ENCODE measurements at regions not wholly inside any gene's neighbourhood (a gene's known extent, or its start where the extent isn't known, plus 50 kb on each side); places are given as distances from the start of the nearest gene placed in this dataset.

DNA sequence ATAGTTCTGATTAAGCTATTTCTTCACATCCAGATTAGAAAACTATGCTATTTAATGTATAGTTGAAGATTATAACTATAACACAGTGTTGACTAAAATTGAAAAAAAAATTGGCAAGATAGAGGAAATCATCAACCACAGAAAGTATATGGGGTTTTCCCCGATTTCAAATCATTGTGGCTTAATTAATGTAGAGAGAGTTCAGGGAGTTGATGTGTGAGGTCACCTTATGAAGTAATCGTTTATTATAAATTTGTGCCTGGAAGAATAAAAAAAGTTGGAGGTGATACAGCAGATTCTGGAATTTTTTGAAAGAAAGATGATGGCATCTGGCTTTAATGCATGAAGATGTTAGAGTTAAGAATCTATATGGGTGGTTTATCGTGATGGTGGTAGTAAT, 84.3 kb downstream of the PTGS2 start:
- no peaks in the 10 kb centered on the region for H3K27me3 ChIP-seq (ENCODE audit: control insufficient read depth in 3 of 3, insufficient read depth in 3 of 3, low read length in 3 of 3)
- H3K4me3 ChIP-seq (ENCODE audit: low read depth in 1 of 3, low read length in 3 of 3), result no peak overlapping the region
- WGBS, 3 donors, result 26 to 59% (median 28%) methylated on average over 3 of the region's 3 CpGs
- no peaks in the 10 kb centered on the region for H3K4me1 ChIP-seq (ENCODE audit: control insufficient read depth in 3 of 3, insufficient read depth in 2 of 3, low read depth in 1 of 3, low read length in 2 of 3)
- H3K27ac ChIP-seq (ENCODE audit: low read depth in 1 of 3, low read length in 2 of 3), result no peak overlapping the region
- H3K36me3 ChIP-seq (ENCODE audit: control insufficient read depth in 3 of 3, insufficient read depth in 2 of 3, low read depth in 1 of 3, low read length in 3 of 3), result no peaks in the 10 kb centered on the region
- DNase-seq (no peak), FAIRE-seq (no peak)
- no peaks in the 10 kb centered on the region for H3K9me3 ChIP-seq (ENCODE audit: control insufficient read depth in 2 of 2, insufficient read depth in 1 of 2, low read depth in 1 of 2, low read length in 1 of 2)

DNA sequence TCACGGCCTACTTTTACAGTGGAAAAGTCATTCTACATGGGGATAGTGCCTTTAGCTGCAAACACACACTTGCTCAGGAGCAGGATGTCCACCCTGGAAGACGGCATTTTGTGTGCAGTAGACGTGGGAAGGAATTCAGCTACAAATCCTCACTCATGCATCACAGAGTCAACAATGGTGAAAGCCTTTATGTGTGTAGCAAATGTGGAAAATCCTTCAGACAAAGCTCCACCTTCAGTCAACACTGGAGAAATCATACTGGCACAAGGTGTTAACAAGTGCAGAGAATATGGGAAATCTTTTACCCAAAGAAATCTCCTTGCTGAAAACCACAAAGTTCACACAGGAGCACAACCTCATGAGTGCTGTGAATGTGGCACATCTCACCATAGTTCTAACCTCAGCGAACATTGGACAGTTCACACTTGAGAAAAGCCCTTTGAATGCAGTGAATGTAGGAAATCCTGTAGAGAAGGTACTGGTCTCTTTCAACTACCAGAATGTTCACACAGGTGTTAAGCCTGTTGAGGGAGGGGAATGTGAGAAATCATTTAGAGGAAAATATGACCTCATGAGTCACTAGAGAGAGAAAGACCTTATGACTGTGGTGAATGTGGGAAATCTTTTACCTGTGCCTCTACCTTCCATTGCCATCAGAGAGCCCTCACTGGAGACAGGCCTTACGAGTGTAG, 101.8 kb downstream of the PTGS2 start:
- DNase-seq (no peak), FAIRE-seq (no peak)
- H3K4me3 ChIP-seq (ENCODE audit: low read depth in 1 of 3, low read length in 3 of 3), result no peak overlapping the region
- H3K27ac ChIP-seq (ENCODE audit: low read depth in 1 of 3, low read length in 2 of 3), result no peak overlapping the region
- no peaks in the 10 kb centered on the region for H3K4me1 ChIP-seq (ENCODE audit: control insufficient read depth in 3 of 3, insufficient read depth in 2 of 3, low read depth in 1 of 3, low read length in 2 of 3)
- WGBS, 3 donors, result 61 to 75% (median 69%) methylated on average over 5 of the region's 5 CpGs
- no peaks in the 10 kb centered on the region for H3K36me3 ChIP-seq (ENCODE audit: control insufficient read depth in 3 of 3, insufficient read depth in 2 of 3, low read depth in 1 of 3, low read length in 3 of 3)
- peaks cover 0 to 4% of the 10 kb centered on the region in 2 donors for H3K9me3 ChIP-seq (ENCODE audit: control insufficient read depth in 2 of 2, insufficient read depth in 1 of 2, low read depth in 1 of 2, low read length in 1 of 2)
- no peaks in the 10 kb centered on the region for H3K27me3 ChIP-seq (ENCODE audit: control insufficient read depth in 3 of 3, insufficient read depth in 3 of 3, low read length in 3 of 3)

DNA sequence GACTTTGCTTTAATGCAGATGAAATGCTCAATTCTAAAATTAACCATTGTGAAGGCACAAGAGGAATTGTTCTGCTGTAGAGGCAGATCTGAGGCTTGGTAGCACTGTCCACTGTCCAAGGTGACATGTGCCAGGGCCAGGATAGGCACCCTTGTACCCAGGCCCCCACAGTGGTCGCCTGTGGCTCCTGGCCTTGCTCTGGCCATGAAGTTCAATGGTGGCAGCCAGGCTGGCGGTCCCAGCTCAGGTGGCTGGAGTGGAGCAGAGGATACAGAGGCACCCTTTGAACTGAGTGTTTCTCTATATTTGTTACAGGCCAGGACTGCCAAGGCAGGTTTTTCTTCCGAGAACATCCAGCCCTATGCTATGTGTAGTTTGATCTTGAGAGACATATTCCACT, 102.6 kb downstream of the PTGS2 start:
- 81 to 92% (median 88%) methylated on average over 3 of the region's 3 CpGs for WGBS, 3 donors
- H3K4me1 ChIP-seq (ENCODE audit: control insufficient read depth in 3 of 3, insufficient read depth in 2 of 3, low read depth in 1 of 3, low read length in 2 of 3), result no peaks in the 10 kb centered on the region
- FAIRE-seq, result no peak
- H3K27me3 ChIP-seq (ENCODE audit: control insufficient read depth in 3 of 3, insufficient read depth in 3 of 3, low read length in 3 of 3), result no peaks in the 10 kb centered on the region
- H3K4me3 ChIP-seq (ENCODE audit: low read depth in 1 of 3, low read length in 3 of 3), result no peak overlapping the region
- H3K9me3 ChIP-seq (ENCODE audit: control insufficient read depth in 2 of 2, insufficient read depth in 1 of 2, low read depth in 1 of 2, low read length in 1 of 2), result no peaks in the 10 kb centered on the region
- H3K27ac ChIP-seq (ENCODE audit: low read depth in 1 of 3, low read length in 2 of 3), result no peak overlapping the region
- H3K36me3 ChIP-seq (ENCODE audit: control insufficient read depth in 3 of 3, insufficient read depth in 2 of 3, low read depth in 1 of 3, low read length in 3 of 3), result no peaks in the 10 kb centered on the region
- no peak for DNase-seq

GRCh38 chr1:186577216-186577615, 103.0 kb downstream of the PTGS2 start:
- Histone ChIP-seq H3K36me3 (ENCODE audit: control insufficient read depth in 3 of 3, insufficient read depth in 2 of 3, low read depth in 1 of 3, low read length in 3 of 3) (no peaks in the 10 kb centered on the region), H3K27me3 (ENCODE audit: control insufficient read depth in 3 of 3, insufficient read depth in 3 of 3, low read length in 3 of 3) (no peaks in the 10 kb centered on the region), H3K4me3 (ENCODE audit: low read depth in 1 of 3, low read length in 3 of 3) (no peak overlapping the region), H3K9me3 (ENCODE audit: control insufficient read depth in 2 of 2, insufficient read depth in 1 of 2, low read depth in 1 of 2, low read length in 1 of 2) (no peaks in the 10 kb centered on the region), H3K27ac (ENCODE audit: low read depth in 1 of 3, low read length in 2 of 3) (no peak overlapping the region), H3K4me1 (ENCODE audit: control insufficient read depth in 3 of 3, insufficient read depth in 2 of 3, low read depth in 1 of 3, low read length in 2 of 3) (no peaks in the 10 kb centered on the region)
- DNase-seq (peak in 1 of 2 donors; percentile 36), FAIRE-seq (no peak)
- 16 to 69% (median 43%) methylated on average over 2 of the region's 2 CpGs for WGBS, 3 donors

DNA sequence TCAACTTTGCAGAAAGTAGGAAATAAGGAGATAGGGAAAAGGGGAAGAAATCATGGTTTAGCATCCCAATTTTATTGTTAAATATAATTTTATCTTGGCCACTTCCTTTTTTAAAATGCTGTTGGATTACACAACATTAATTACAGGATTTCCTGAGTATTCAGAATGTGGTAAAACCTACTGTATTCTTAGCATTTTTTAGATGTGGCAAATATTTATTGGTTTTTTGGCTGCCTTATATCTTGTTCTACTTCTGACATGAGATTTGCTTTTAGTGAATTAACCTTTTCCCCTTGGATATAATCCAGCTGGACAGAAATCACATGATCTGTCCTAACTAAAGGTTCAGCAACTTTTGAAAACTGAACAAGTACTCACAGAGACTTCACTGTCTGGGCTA, 104.9 kb downstream of the PTGS2 start:
- no peaks in the 10 kb centered on the region for H3K4me1 ChIP-seq (ENCODE audit: control insufficient read depth in 3 of 3, insufficient read depth in 2 of 3, low read depth in 1 of 3, low read length in 2 of 3)
- no peak for FAIRE-seq
- no peak overlapping the region for H3K27ac ChIP-seq (ENCODE audit: low read depth in 1 of 3, low read length in 2 of 3)
- no peaks in the 10 kb centered on the region for H3K36me3 ChIP-seq (ENCODE audit: control insufficient read depth in 3 of 3, insufficient read depth in 2 of 3, low read depth in 1 of 3, low read length in 3 of 3)
- no peaks in the 10 kb centered on the region for H3K27me3 ChIP-seq (ENCODE audit: control insufficient read depth in 3 of 3, insufficient read depth in 3 of 3, low read length in 3 of 3)
- H3K9me3 ChIP-seq (ENCODE audit: control insufficient read depth in 2 of 2, insufficient read depth in 1 of 2, low read depth in 1 of 2, low read length in 1 of 2), result no peaks in the 10 kb centered on the region
- H3K4me3 ChIP-seq (ENCODE audit: low read depth in 1 of 3, low read length in 3 of 3), result no peak overlapping the region
- DNase-seq, result no peak

DNA sequence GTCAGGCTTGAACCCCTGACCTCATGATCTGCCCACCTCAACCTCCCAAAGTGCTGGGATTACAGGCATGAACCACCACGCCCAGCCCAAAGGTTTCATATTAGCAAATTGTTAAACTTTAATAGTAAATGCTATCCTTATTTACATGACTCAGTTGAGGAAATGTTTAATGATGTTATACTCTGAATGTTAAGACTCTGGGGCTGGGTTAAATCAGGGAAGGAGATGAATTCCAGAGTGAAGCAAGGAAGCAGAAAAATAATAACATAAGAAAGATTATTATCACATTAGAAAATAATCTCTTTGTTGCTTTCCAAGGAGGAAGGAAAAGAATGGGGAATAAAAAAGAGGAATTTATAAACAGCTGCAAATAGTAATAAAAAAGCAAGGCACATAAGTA, 105.3 kb downstream of the PTGS2 start:
- H3K4me1 ChIP-seq (ENCODE audit: control insufficient read depth in 3 of 3, insufficient read depth in 2 of 3, low read depth in 1 of 3, low read length in 2 of 3), result no peaks in the 10 kb centered on the region
- H3K27me3 ChIP-seq (ENCODE audit: control insufficient read depth in 3 of 3, insufficient read depth in 3 of 3, low read length in 3 of 3), result no peaks in the 10 kb centered on the region
- H3K9me3 ChIP-seq (ENCODE audit: control insufficient read depth in 2 of 2, insufficient read depth in 1 of 2, low read depth in 1 of 2, low read length in 1 of 2), result no peaks in the 10 kb centered on the region
- no peak overlapping the region for H3K4me3 ChIP-seq (ENCODE audit: low read depth in 1 of 3, low read length in 3 of 3)
- no peak overlapping the region for H3K27ac ChIP-seq (ENCODE audit: low read depth in 1 of 3, low read length in 2 of 3)
- no peaks in the 10 kb centered on the region for H3K36me3 ChIP-seq (ENCODE audit: control insufficient read depth in 3 of 3, insufficient read depth in 2 of 3, low read depth in 1 of 3, low read length in 3 of 3)
- WGBS, 3 donors, result 26 to 71% (median 45%) methylated on average over 1 of the region's 1 CpG
- DNase-seq, result no peak
- FAIRE-seq, result no peak

GRCh38 chr1:186572509-186572908, 107.7 kb downstream of the PTGS2 start:
- Histone ChIP-seq H3K27ac (ENCODE audit: low read depth in 1 of 3, low read length in 2 of 3) (no peak overlapping the region), H3K9me3 (ENCODE audit: control insufficient read depth in 2 of 2, insufficient read depth in 1 of 2, low read depth in 1 of 2, low read length in 1 of 2) (no peaks in the 10 kb centered on the region), H3K4me1 (ENCODE audit: control insufficient read depth in 3 of 3, insufficient read depth in 2 of 3, low read depth in 1 of 3, low read length in 2 of 3) (no peaks in the 10 kb centered on the region), H3K4me3 (ENCODE audit: low read depth in 1 of 3, low read length in 3 of 3) (no peak overlapping the region), H3K27me3 (ENCODE audit: control insufficient read depth in 3 of 3, insufficient read depth in 3 of 3, low read length in 3 of 3) (no peaks in the 10 kb centered on the region), H3K36me3 (ENCODE audit: control insufficient read depth in 3 of 3, insufficient read depth in 2 of 3, low read depth in 1 of 3, low read length in 3 of 3) (no peaks in the 10 kb centered on the region)
- whole genome bisulfite sequencing, 3 donors, result 85 to 95% (median 91%) methylated on average over 3 of the region's 3 CpGs
- FAIRE-seq (no peak), DNase-seq (no peak)

- no peak for FAIRE-seq
- no peak for DNase-seq
- no peaks in the 10 kb centered on the region for H3K27me3 ChIP-seq (ENCODE audit: control insufficient read depth in 3 of 3, insufficient read depth in 3 of 3, low read length in 3 of 3)
- H3K4me3 ChIP-seq (ENCODE audit: low read depth in 1 of 3, low read length in 3 of 3), result no peak overlapping the region
- no peaks in the 10 kb centered on the region for H3K36me3 ChIP-seq (ENCODE audit: control insufficient read depth in 3 of 3, insufficient read depth in 2 of 3, low read depth in 1 of 3, low read length in 3 of 3)
- H3K9me3 ChIP-seq (ENCODE audit: control insufficient read depth in 2 of 2, insufficient read depth in 1 of 2, low read depth in 1 of 2, low read length in 1 of 2), result no peaks in the 10 kb centered on the region
- H3K27ac ChIP-seq (ENCODE audit: low read depth in 1 of 3, low read length in 2 of 3), result no peak overlapping the region
- no peaks in the 10 kb centered on the region for H3K4me1 ChIP-seq (ENCODE audit: control insufficient read depth in 3 of 3, insufficient read depth in 2 of 3, low read depth in 1 of 3, low read length in 2 of 3)
These were observed 108.5 kb downstream of the PTGS2 start for GRCh38 chr1:186571771-186572170.

GRCh38 chr1:186569856-186570255, 108.9 kb upstream of the PDC start:
- no peaks in the 10 kb centered on the region for H3K4me1 ChIP-seq (ENCODE audit: control insufficient read depth in 3 of 3, insufficient read depth in 2 of 3, low read depth in 1 of 3, low read length in 2 of 3)

More at GRCh38 chr1:186569856-186570255, 108.9 kb upstream of the PDC start:
- Histone ChIP-seq H3K4me3 (ENCODE audit: low read depth in 1 of 3, low read length in 3 of 3) (no peak overlapping the region), H3K36me3 (ENCODE audit: control insufficient read depth in 3 of 3, insufficient read depth in 2 of 3, low read depth in 1 of 3, low read length in 3 of 3) (no peaks in the 10 kb centered on the region), H3K9me3 (ENCODE audit: control insufficient read depth in 2 of 2, insufficient read depth in 1 of 2, low read depth in 1 of 2, low read length in 1 of 2) (no peaks in the 10 kb centered on the region), H3K27ac (ENCODE audit: low read depth in 1 of 3, low read length in 2 of 3) (no peak overlapping the region), H3K27me3 (ENCODE audit: control insufficient read depth in 3 of 3, insufficient read depth in 3 of 3, low read length in 3 of 3) (no peaks in the 10 kb centered on the region)
- FAIRE-seq (no peak), DNase-seq (no peak)
